K562 (cell line): ENCODE measurements at regions not wholly inside any gene's neighbourhood (a gene's known extent, or its start where the extent isn't known, plus 50 kb on each side); places are given as distances from the start of the nearest gene placed in this dataset.
A peak's percentile ranks its signal among the peaks of the same experiment; 100 is the strongest.

Experiments used
- CBFA2T3 ChIP-seq: fragments of 450-650 bp; IDR thresholded peaks from 2 replicates; pipeline ENCODE4 v1.6.1; 2017
- DIDO1 ChIP-seq: fragments of 450-650 bp; IDR thresholded peaks from 2 replicates; pipeline ENCODE4 v1.6.1; 2016; ENCODE audit warnings: low read depth, missing biosample characterization, missing genetic modification characterization
- EHMT2 ChIP-seq: fragments of 450-650 bp; IDR thresholded peaks from 2 replicates; pipeline ENCODE4 v1.6.1; 2018; ENCODE audit warnings: antibody characterized with exemption
- ETS2 ChIP-seq: IDR thresholded peaks from 2 replicates; pipeline ENCODE4 v1.6.1; 2016; ENCODE audit warnings: borderline replicate concordance, missing genetic modification characterization, mild to moderate bottlenecking, moderate library complexity, missing compliant biosample characterization; ENCODE audit not compliant: poor library complexity, severe bottlenecking
- KHSRP ChIP-seq: fragments of 450-650 bp; IDR thresholded peaks from 2 replicates; pipeline ENCODE4 v1.6.1; 2017
- MCM2 ChIP-seq: fragments of 450-650 bp; IDR thresholded peaks from 2 replicates; pipeline ENCODE4 v1.6.1; 2017; ENCODE audit warnings: low read depth, mild to moderate bottlenecking
- MXI1 ChIP-seq: IDR thresholded peaks from 2 replicates; pipeline ENCODE4 v1.6.1; 2011; ENCODE audit warnings: low read depth, mild to moderate bottlenecking, improper control_type of control experiment, low read length
- NELFE ChIP-seq: IDR thresholded peaks from 2 replicates; pipeline ENCODE4 v1.6.1; 2011; ENCODE audit warnings: mild to moderate bottlenecking; ENCODE audit not compliant: insufficient read depth, insufficient read length
- NFIX ChIP-seq: fragments of 250-450 bp; sonication (Bioruptor Pico); IDR thresholded peaks from 2 replicates; pipeline ENCODE4 v1.4.0; 2020; ENCODE audit warnings: low read depth, mild to moderate bottlenecking, moderate library complexity
- POLR2B ChIP-seq: fragments of 450-650 bp; IDR thresholded peaks from 2 replicates; pipeline ENCODE4 v1.6.1; 2018; ENCODE audit warnings: low read depth; ENCODE audit not compliant: partially characterized antibody
- RBFOX2 ChIP-seq: fragments of 200-400 bp; formaldehyde crosslinking; IDR thresholded peaks from 2 replicates; pipeline ENCODE4 v1.6.1; 2017; ENCODE audit warnings: low read depth, mild to moderate bottlenecking, low read length, moderate library complexity
- RFX1 ChIP-seq: fragments of 450-650 bp; IDR thresholded peaks from 2 replicates; pipeline ENCODE4 v1.6.1; 2016; ENCODE audit warnings: mild to moderate bottlenecking, moderate library complexity
- SREBF1 ChIP-seq: fragments of 150-350 bp; IDR thresholded peaks from 2 replicates; pipeline ENCODE4 v1.6.1; 2014; ENCODE audit warnings: antibody characterized with exemption, low read depth, low read length, borderline replicate concordance
- ZKSCAN3 ChIP-seq: fragments of 250-450 bp; sonication (Bioruptor Pico); IDR thresholded peaks from 2 replicates; pipeline ENCODE4 v1.4.0; 2020
- ZNF133 ChIP-seq: fragments of 250-450 bp; sonication (Bioruptor Pico); IDR thresholded peaks from 2 replicates; pipeline ENCODE4 v1.4.0; 2020; ENCODE audit warnings: mild to moderate bottlenecking
- ZNF239 ChIP-seq: fragments of 250-450 bp; sonication (Bioruptor Pico); IDR thresholded peaks from 2 replicates; pipeline ENCODE4 v1.4.0; 2020; ENCODE audit warnings: mild to moderate bottlenecking
- ZNF282 ChIP-seq: sonication (generic); formaldehyde crosslinking; IDR thresholded peaks from 2 replicates; pipeline ENCODE4 v1.8.1; 2023; ENCODE audit warnings: missing genetic modification reagents
- ZNF408 ChIP-seq: fragments of 250-450 bp; sonication (Bioruptor Pico); IDR thresholded peaks from 2 replicates; pipeline ENCODE4 v1.4.0; 2020; ENCODE audit warnings: low read depth, mild to moderate bottlenecking, moderate library complexity
- TF ChIP-seq, protein P1 (sequence below): fragments of 450-650 bp; IDR thresholded peaks from 2 replicates; pipeline ENCODE4 v1.7.0; 2016; ENCODE audit warnings: borderline replicate concordance
- TF ChIP-seq, protein P2 (sequence below): fragments of 450-650 bp; IDR thresholded peaks from 2 replicates; pipeline ENCODE4 v1.6.1; 2016; ENCODE audit warnings: low read depth
- TF ChIP-seq, protein P3 (sequence below): sonication (generic); formaldehyde crosslinking; IDR thresholded peaks from 2 replicates; pipeline ENCODE4 v1.5.0; 2020; ENCODE audit warnings: missing genetic modification reagents

DNA sequence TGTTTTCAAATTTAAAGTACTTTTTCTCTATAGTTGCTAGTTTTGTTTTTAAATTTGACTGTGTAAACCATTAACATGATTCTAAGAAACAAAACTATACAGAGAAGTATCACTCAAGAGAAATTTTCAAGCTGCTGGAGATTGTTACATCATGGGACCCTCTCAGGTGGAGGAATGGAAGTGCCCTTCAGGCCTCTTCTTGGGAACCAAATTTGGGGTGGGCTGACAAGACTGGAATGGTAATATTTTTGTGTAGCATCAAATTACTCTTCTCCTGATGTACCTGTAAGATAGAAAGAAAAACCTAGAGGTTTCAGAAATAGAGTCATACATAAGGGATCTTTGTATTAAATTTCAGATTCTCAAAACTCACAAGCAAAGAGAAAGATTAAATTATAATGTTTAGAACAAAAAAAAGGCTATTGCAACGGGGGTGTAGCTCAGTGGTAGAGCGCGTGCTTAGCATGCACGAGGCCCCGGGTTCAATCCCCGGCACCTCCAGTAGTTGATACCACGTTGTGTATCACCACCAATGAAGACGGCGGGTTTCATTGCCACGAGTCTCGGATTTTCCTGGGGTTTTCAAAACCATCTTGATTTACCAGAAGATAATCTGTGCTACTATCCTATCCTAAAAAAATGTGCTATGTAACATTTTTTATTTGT lies 193.7 kb downstream of the GPX5 start (continued):
- TF ChIP-seq, protein P1, sequence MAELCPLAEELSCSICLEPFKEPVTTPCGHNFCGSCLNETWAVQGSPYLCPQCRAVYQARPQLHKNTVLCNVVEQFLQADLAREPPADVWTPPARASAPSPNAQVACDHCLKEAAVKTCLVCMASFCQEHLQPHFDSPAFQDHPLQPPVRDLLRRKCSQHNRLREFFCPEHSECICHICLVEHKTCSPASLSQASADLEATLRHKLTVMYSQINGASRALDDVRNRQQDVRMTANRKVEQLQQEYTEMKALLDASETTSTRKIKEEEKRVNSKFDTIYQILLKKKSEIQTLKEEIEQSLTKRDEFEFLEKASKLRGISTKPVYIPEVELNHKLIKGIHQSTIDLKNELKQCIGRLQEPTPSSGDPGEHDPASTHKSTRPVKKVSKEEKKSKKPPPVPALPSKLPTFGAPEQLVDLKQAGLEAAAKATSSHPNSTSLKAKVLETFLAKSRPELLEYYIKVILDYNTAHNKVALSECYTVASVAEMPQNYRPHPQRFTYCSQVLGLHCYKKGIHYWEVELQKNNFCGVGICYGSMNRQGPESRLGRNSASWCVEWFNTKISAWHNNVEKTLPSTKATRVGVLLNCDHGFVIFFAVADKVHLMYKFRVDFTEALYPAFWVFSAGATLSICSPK, result no peak
- no peak for TF ChIP-seq ZNF408 (CRISPR knock-in tag)
- TF ChIP-seq POLR2B, result no peak
- TF ChIP-seq MCM2, result no peak
- no peak for TF ChIP-seq NFIX (CRISPR knock-in tag)
- TF ChIP-seq RFX1, result no peak
- no peak for TF ChIP-seq ZNF239 (CRISPR knock-in tag)
- TF ChIP-seq RBFOX2, result no peak
- no peak for TF ChIP-seq ZNF282 (CRISPR knock-in tag)
- TF ChIP-seq, protein P2, sequence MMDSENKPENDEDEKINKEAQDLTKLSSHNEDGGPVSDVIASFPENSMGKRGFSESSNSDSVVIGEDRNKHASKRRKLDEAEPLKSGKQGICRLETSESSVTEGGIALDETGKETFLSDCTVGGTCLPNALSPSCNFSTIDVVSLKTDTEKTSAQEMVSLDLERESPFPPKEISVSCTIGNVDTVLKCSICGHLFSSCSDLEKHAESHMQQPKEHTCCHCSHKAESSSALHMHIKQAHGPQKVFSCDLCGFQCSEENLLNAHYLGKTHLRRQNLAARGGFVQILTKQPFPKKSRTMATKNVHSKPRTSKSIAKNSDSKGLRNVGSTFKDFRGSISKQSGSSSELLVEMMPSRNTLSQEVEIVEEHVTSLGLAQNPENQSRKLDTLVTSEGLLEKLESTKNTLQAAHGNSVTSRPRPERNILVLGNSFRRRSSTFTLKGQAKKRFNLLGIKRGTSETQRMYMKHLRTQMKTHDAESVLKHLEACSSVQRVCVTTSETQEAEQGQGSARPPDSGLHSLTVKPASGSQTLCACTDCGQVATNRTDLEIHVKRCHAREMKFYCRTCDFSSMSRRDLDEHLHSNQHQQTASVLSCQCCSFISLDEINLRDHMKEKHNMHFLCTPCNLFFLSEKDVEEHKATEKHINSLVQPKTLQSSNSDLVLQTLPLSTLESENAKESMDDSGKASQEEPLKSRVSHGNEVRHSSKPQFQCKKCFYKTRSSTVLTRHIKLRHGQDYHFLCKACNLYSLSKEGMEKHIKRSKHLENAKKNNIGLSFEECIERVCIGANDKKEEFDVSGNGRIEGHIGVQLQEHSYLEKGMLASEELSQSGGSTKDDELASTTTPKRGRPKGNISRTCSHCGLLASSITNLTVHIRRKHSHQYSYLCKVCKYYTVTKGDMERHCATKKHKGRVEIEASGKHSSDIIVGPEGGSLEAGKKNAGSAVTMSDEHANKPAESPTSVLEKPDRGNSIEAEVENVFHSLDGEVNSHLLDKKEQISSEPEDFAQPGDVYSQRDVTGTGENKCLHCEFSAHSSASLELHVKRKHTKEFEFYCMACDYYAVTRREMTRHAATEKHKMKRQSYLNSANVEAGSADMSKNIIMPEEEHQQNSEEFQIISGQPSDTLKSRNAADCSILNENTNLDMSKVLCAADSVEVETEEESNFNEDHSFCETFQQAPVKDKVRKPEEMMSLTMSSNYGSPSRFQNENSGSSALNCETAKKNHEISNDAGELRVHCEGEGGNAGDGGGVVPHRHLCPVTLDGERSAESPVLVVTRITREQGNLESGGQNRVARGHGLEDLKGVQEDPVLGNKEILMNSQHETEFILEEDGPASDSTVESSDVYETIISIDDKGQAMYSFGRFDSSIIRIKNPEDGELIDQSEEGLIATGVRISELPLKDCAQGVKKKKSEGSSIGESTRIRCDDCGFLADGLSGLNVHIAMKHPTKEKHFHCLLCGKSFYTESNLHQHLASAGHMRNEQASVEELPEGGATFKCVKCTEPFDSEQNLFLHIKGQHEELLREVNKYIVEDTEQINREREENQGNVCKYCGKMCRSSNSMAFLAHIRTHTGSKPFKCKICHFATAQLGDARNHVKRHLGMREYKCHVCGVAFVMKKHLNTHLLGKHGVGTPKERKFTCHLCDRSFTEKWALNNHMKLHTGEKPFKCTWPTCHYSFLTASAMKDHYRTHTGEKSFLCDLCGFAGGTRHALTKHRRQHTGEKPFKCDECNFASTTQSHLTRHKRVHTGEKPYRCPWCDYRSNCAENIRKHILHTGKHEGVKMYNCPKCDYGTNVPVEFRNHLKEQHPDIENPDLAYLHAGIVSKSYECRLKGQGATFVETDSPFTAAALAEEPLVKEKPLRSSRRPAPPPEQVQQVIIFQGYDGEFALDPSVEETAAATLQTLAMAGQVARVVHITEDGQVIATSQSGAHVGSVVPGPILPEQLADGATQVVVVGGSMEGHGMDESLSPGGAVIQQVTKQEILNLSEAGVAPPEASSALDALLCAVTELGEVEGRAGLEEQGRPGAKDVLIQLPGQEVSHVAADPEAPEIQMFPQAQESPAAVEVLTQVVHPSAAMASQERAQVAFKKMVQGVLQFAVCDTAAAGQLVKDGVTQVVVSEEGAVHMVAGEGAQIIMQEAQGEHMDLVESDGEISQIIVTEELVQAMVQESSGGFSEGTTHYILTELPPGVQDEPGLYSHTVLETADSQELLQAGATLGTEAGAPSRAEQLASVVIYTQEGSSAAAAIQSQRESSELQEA, result peak; percentile 62; the same call in 1 of the 2 replicates
- TF ChIP-seq, protein P3, sequence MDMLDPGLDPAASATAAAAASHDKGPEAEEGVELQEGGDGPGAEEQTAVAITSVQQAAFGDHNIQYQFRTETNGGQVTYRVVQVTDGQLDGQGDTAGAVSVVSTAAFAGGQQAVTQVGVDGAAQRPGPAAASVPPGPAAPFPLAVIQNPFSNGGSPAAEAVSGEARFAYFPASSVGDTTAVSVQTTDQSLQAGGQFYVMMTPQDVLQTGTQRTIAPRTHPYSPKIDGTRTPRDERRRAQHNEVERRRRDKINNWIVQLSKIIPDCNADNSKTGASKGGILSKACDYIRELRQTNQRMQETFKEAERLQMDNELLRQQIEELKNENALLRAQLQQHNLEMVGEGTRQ (CRISPR knock-in tag), result peak; percentile 71; the same call in 1 of the 2 replicates
- no peak for TF ChIP-seq DIDO1 (tag)
- no peak for TF ChIP-seq MXI1
- no peak for TF ChIP-seq CBFA2T3
- no peak for TF ChIP-seq KHSRP
- no peak for TF ChIP-seq EHMT2
- no peak for TF ChIP-seq SREBF1
- no peak for TF ChIP-seq ZNF133 (CRISPR knock-in tag)
- TF ChIP-seq ZKSCAN3 (CRISPR knock-in tag), result no peak
- no peak for TF ChIP-seq NELFE
- TF ChIP-seq ETS2, result no peak
